SU-DHL-6 (cell line): ENCODE measurements at regions not wholly inside any gene's neighbourhood (a gene's known extent, or its start where the extent isn't known, plus 50 kb on each side); places are given as distances from the start of the nearest gene placed in this dataset.

Source experiments
- CTCF ChIP-seq: fragments of 200-600 bp; sonication (generic); IDR thresholded peaks from one replicate; pipeline ENCODE4 v1.5.1; 2017; ENCODE audit warnings: antibody characterized with exemption, mild to moderate bottlenecking, low read length, moderate library complexity; ENCODE audit not compliant: insufficient read depth, poor library complexity, severe bottlenecking
- EZH2phosphoT487 ChIP-seq: fragments of 200-600 bp; sonication (generic), shearing (Covaris generic); conservative IDR thresholded peaks from 2 replicates; pipeline ENCODE4 v1.6.1; 2018; ENCODE audit warnings: mild to moderate bottlenecking, antibody characterized with exemption, low read length, moderate library complexity, mixed read lengths

- TF ChIP-seq CTCF (no peak), EZH2phosphoT487 (no peak)
Measured at GRCh38 chr5:28523888-28524635, 1485.7 kb upstream of the CDH9 start.
